RWPE2 (cell line): ENCODE measurements at regions not wholly inside any gene's neighbourhood (a gene's known extent, or its start where the extent isn't known, plus 50 kb on each side); places are given as distances from the start of the nearest gene placed in this dataset.

ENCODE experiments used
- ATAC-seq: fragments of 200-7000 bp; cut with Tn5 transposase; 3 replicates; pipeline ENCODE4 v1.9.1; 2021; ENCODE audit warnings: low read depth
- DNase-seq: peaks from one replicate; pipeline ENCODE4 v3.0.0-alpha.2; 2020; ENCODE audit warnings: low spot score
- H3K27ac ChIP-seq: fragments of 450-650 bp; 2 replicates; pipeline ENCODE4 v1.5.1; 2017; ENCODE audit warnings: mild to moderate bottlenecking; ENCODE audit not compliant: poor library complexity, severe bottlenecking
- H3K27me3 ChIP-seq: fragments of 250-450 bp; sonication (Bioruptor Pico); 2 replicates; pipeline ENCODE4 v1.5.1; 2021; ENCODE audit warnings: mild to moderate bottlenecking, moderate library complexity; ENCODE audit not compliant: insufficient read depth, poor library complexity, severe bottlenecking
- H3K36me3 ChIP-seq: fragments of 250-450 bp; sonication (Bioruptor Pico); 2 replicates; pipeline ENCODE4 v1.5.1; 2020; ENCODE audit warnings: low read depth, mild to moderate bottlenecking, moderate library complexity
- H3K4me1 ChIP-seq: fragments of 250-450 bp; sonication (Bioruptor Pico); 2 replicates; pipeline ENCODE4 v1.5.1; 2021; ENCODE audit warnings: mild to moderate bottlenecking, moderate library complexity; ENCODE audit not compliant: insufficient read depth, poor library complexity, severe bottlenecking
- H3K4me3 ChIP-seq: fragments of 250-450 bp; sonication (Bioruptor Pico); 2 replicates; pipeline ENCODE4 v1.5.1; 2021; ENCODE audit warnings: mild to moderate bottlenecking, moderate library complexity; ENCODE audit not compliant: severe bottlenecking
- H3K9me3 ChIP-seq: fragments of 250-450 bp; sonication (Bioruptor Pico); 2 replicates; pipeline ENCODE4 v1.5.1; 2021; ENCODE audit warnings: mild to moderate bottlenecking, moderate library complexity; ENCODE audit not compliant: severe bottlenecking
- CTCF ChIP-seq: fragments of 450-650 bp; IDR thresholded peaks from one replicate; pipeline ENCODE4 v1.5.1; 2017; ENCODE audit warnings: mild to moderate bottlenecking, moderate library complexity; ENCODE audit not compliant: poor library complexity, severe bottlenecking

- no peak for TF ChIP-seq CTCF
- no peak overlapping the region for H3K4me3 ChIP-seq
- H3K27me3 ChIP-seq, result no peaks in the 10 kb centered on the region
- ATAC-seq (no peak), DNase-seq (no peak)
- no peaks in the 10 kb centered on the region for H3K4me1 ChIP-seq
- no peaks in the 10 kb centered on the region for H3K36me3 ChIP-seq
- H3K9me3 ChIP-seq, result no peaks in the 10 kb centered on the region
- H3K27ac ChIP-seq, result no peak overlapping the region
These were observed 282.7 kb upstream of the XYLT1 start for GRCh38 chr16:17753434-17753833.

DNA sequence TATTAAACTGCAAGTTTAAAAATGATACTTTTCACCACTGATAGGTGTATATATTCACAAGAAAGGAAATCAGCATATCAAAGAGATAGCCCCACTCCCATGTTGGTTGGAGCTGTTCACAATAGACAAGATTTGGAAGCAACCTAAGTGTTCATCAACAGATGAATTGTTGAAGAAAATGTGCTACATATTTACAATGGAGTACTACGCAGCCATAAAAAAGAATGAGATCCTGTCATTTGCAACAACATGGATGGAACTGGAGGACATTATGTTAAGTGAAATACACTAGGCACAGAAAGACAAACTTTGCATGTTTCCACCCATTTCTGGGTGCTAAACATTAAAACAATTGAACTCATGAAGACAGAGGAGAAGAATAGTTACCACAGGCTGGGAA lies 278.9 kb upstream of the XYLT1 start:
- no peaks in the 10 kb centered on the region for H3K27me3 ChIP-seq
- no peak overlapping the region for H3K27ac ChIP-seq
- ATAC-seq (no peak), DNase-seq (no peak)
- no peaks in the 10 kb centered on the region for H3K36me3 ChIP-seq
- H3K4me1 ChIP-seq, result no peaks in the 10 kb centered on the region
- H3K4me3 ChIP-seq, result no peak overlapping the region
- no peak for TF ChIP-seq CTCF
- H3K9me3 ChIP-seq, result no peaks in the 10 kb centered on the region

- H3K27ac ChIP-seq, result no peak overlapping the region
- H3K4me3 ChIP-seq, result no peak overlapping the region
- H3K4me1 ChIP-seq, result no peaks in the 10 kb centered on the region
- no peaks in the 10 kb centered on the region for H3K9me3 ChIP-seq
- no peak for TF ChIP-seq CTCF
- peaks cover 3% of the 10 kb centered on the region for H3K27me3 ChIP-seq
- ATAC-seq (no peak), DNase-seq (no peak)
- no peaks in the 10 kb centered on the region for H3K36me3 ChIP-seq
These were observed 277.4 kb upstream of the XYLT1 start for GRCh38 chr16:17748044-17748719.

- Histone ChIP-seq H3K4me3 (no peak overlapping the region), H3K4me1 (no peaks in the 10 kb centered on the region), H3K27me3 (peaks cover 3% of the 10 kb centered on the region), H3K36me3 (no peaks in the 10 kb centered on the region), H3K27ac (no peak overlapping the region), H3K9me3 (no peaks in the 10 kb centered on the region)
- ATAC-seq, result no peak
- no peak for TF ChIP-seq CTCF
- DNase-seq, result no peak
These were observed 276.5 kb upstream of the XYLT1 start for GRCh38 chr16:17747081-17747756.
